ENCODE measurements at regions not wholly inside any gene's neighbourhood (a gene's known extent, or its start where the extent isn't known, plus 50 kb on each side); places are given as distances from the start of the nearest gene placed in this dataset.

DNA sequence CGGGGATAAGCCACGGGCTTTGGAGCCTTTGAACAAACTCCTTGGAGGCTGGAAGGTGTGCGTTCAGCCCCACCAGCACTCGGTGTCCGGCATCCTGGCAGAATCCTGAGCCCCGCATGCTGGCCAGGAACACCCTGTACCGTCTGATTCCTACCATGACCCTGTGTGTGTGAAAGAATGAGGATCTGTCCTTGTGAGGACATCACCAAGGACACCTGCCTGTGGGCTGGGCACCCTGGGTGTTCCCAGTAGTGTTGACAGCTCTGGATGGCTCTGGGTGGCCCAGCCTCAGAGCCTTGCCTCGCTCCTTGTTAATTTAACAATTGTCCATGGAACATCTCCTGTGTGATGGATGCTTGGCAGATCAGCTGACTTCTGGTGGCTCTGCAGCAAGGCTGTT is 234.3 kb downstream of the QKI start:
- TF ChIP-seq CTCF (IDR thresholded peaks at IDR 0.05; ENCODE audit: poor library complexity) (no peak), EZH2 (IDR thresholded peaks at IDR 0.05; ENCODE audit: borderline replicate concordance) (no peak), EZH2phosphoT487 (IDR thresholded peaks at IDR 0.05; ENCODE audit: low read depth, severe bottlenecking, unreplicated experiment) (no peak)
